GM23338 (cell line): ENCODE measurements at regions not wholly inside any gene's neighbourhood (a gene's known extent, or its start where the extent isn't known, plus 50 kb on each side); places are given as distances from the start of the nearest gene placed in this dataset.

ENCODE experiments used
- ATAC-seq: fragments of 200-7000 bp; cut with Tn5 transposase; 3 replicates; pipeline ENCODE4 v1.9.1; 2020
- DNase-seq: peaks from one replicate; pipeline ENCODE4 v3.0.0-alpha.2; 2015; ENCODE audit warnings: low spot score
- H2AFZ ChIP-seq: fragments of 200-600 bp; sonication (generic); 2 replicates; pipeline ENCODE4 v1.8.0; 2016; ENCODE audit warnings: antibody characterized with exemption, mild to moderate bottlenecking, moderate library complexity
- H3F3A ChIP-seq: fragments of 200-600 bp; sonication (generic); replicated peaks from 2 replicates; pipeline ENCODE4 v1.8.0; 2017; ENCODE audit warnings: antibody characterized with exemption, mixed run types, low read depth
- H3K27ac ChIP-seq: fragments of 200-600 bp; sonication (generic); 2 replicates; pipeline ENCODE4 v1.6.1; 2016; ENCODE audit warnings: low read depth
- H3K27me3 ChIP-seq: fragments of 200-600 bp; sonication (generic); 2 replicates; pipeline ENCODE4 v1.8.0; 2016; ENCODE audit warnings: mild to moderate bottlenecking, mixed run types, moderate library complexity; ENCODE audit not compliant: insufficient read depth
- H3K36me3 ChIP-seq: fragments of 200-600 bp; sonication (generic); 2 replicates; pipeline ENCODE4 v1.8.0; 2016; ENCODE audit warnings: mild to moderate bottlenecking; ENCODE audit not compliant: insufficient read depth
- H3K4me1 ChIP-seq: fragments of 200-600 bp; sonication (generic); 2 replicates; pipeline ENCODE4 v1.8.0; 2016; ENCODE audit warnings: mild to moderate bottlenecking, moderate library complexity; ENCODE audit not compliant: insufficient read depth
- H3K4me2 ChIP-seq: fragments of 200-600 bp; sonication (generic); 2 replicates; pipeline ENCODE4 v1.7.1; 2017; ENCODE audit warnings: mixed run types
- H3K4me3 ChIP-seq: fragments of 200-600 bp; sonication (generic); 2 replicates; pipeline ENCODE4 v1.6.1; 2016; ENCODE audit warnings: mixed run types
- H3K79me2 ChIP-seq: fragments of 200-600 bp; sonication (generic); replicated peaks from 2 replicates; pipeline ENCODE4 v1.8.0; 2017; ENCODE audit warnings: mild to moderate bottlenecking; ENCODE audit not compliant: insufficient read depth
- H3K9me2 ChIP-seq: fragments of 200-600 bp; sonication (generic); 2 replicates; pipeline ENCODE4 v1.8.0; 2017; ENCODE audit not compliant: insufficient read depth
- H4K20me1 ChIP-seq: fragments of 200-600 bp; sonication (generic); replicated peaks from 2 replicates; pipeline ENCODE4 v1.8.0; 2017; ENCODE audit warnings: mild to moderate bottlenecking; ENCODE audit not compliant: insufficient read depth
- H3K27ac Mint-ChIP-seq: 2 replicates; pipeline ENCODE4 v1.8.0; 2020; ENCODE audit warnings: inconsistent platforms, mild to moderate bottlenecking, moderate library complexity, mixed read lengths
- H3K27me3 Mint-ChIP-seq: 3 replicates; pipeline ENCODE4 v1.8.0; 2022; ENCODE audit warnings: low read depth, mild to moderate bottlenecking, moderate library complexity, mixed read lengths, inconsistent platforms; ENCODE audit not compliant: insufficient read depth, poor library complexity
- H3K36me3 Mint-ChIP-seq: 3 replicates; pipeline ENCODE4 v1.8.0; 2021; ENCODE audit warnings: low read depth, mild to moderate bottlenecking, inconsistent platforms, moderate library complexity, mixed read lengths
- H3K4me1 Mint-ChIP-seq: 3 replicates; pipeline ENCODE4 v1.8.0; 2020; ENCODE audit warnings: mild to moderate bottlenecking, inconsistent platforms, mixed read lengths
- H3K4me3 Mint-ChIP-seq: 3 replicates; pipeline ENCODE4 v1.8.0; 2021; ENCODE audit warnings: moderate library complexity, mild to moderate bottlenecking, inconsistent platforms, mixed read lengths
- H3K9me3 Mint-ChIP-seq: 3 replicates; pipeline ENCODE4 v1.8.0; 2020; ENCODE audit warnings: moderate library complexity, mild to moderate bottlenecking, inconsistent platforms, mixed read lengths
- CREB1 ChIP-seq: fragments of 250-450 bp; sonication (Bioruptor Pico); IDR thresholded peaks from 2 replicates; pipeline ENCODE4 v1.5.0; 2020; ENCODE audit warnings: low read depth, mild to moderate bottlenecking, moderate library complexity
- EZH2 ChIP-seq: fragments of 200-600 bp; sonication (generic); IDR thresholded peaks from one replicate; pipeline ENCODE4 v1.8.0; 2017; ENCODE audit warnings: antibody characterized with exemption, mild to moderate bottlenecking, low read depth; ENCODE audit not compliant: unreplicated experiment
- EZH2phosphoT487 ChIP-seq: fragments of 200-600 bp; sonication (generic); IDR thresholded peaks from one replicate; pipeline ENCODE4 v1.8.1; 2018; ENCODE audit warnings: antibody characterized with exemption; ENCODE audit not compliant: unreplicated experiment
- JUNB ChIP-seq: IDR thresholded peaks from one replicate; pipeline ENCODE4 v1.6.1; 2016; ENCODE audit warnings: antibody characterized with exemption; ENCODE audit not compliant: unreplicated experiment
- NANOG ChIP-seq: IDR thresholded peaks from 2 replicates; pipeline ENCODE4 v1.6.1; 2016; ENCODE audit warnings: antibody characterized with exemption, borderline replicate concordance
- POLR2AphosphoS5 ChIP-seq: IDR thresholded peaks from 2 replicates; pipeline ENCODE4 v1.6.1; 2016; ENCODE audit warnings: antibody characterized with exemption, low read depth
- STAT1 ChIP-seq: IDR thresholded peaks from one replicate; pipeline ENCODE4 v1.6.1; 2016; ENCODE audit warnings: antibody characterized with exemption; ENCODE audit not compliant: unreplicated experiment
- ZNF114 ChIP-seq: fragments of 250-450 bp; sonication (Bioruptor Pico); IDR thresholded peaks from 2 replicates; pipeline ENCODE4 v1.5.0; 2020; ENCODE audit warnings: mild to moderate bottlenecking, moderate library complexity
- ZNF331 ChIP-seq: fragments of 250-450 bp; sonication (Bioruptor Pico); IDR thresholded peaks from 2 replicates; pipeline ENCODE4 v1.5.0; 2020; ENCODE audit warnings: low read depth, mild to moderate bottlenecking, moderate library complexity
- TF ChIP-seq, protein P1 (sequence below): fragments of 250-450 bp; sonication (Bioruptor Pico); IDR thresholded peaks from 2 replicates; pipeline ENCODE4 v1.5.0; 2020; ENCODE audit warnings: mild to moderate bottlenecking, moderate library complexity
- TF ChIP-seq, protein P2 (sequence below), 2 experiments: fragments of 200-600 bp in 1 of 2; sonication (generic) in 1 of 2; conservative IDR thresholded peaks; 2 replicates each; pipeline versions ENCODE4 v1.5.1 to v1.6.1; 2016 to 2017; ENCODE audit warnings: antibody characterized with exemption in 2 of 2, low read depth in 2 of 2, mild to moderate bottlenecking in 2 of 2, moderate library complexity in 1 of 2
- TF ChIP-seq, protein P3 (sequence below): IDR thresholded peaks from 2 replicates; pipeline ENCODE4 v1.6.1; 2016; ENCODE audit warnings: antibody characterized with exemption
- TF ChIP-seq, protein P4 (sequence below): IDR thresholded peaks from one replicate; pipeline ENCODE4 v1.6.1; 2018; ENCODE audit warnings: antibody characterized with exemption; ENCODE audit not compliant: unreplicated experiment

DNA sequence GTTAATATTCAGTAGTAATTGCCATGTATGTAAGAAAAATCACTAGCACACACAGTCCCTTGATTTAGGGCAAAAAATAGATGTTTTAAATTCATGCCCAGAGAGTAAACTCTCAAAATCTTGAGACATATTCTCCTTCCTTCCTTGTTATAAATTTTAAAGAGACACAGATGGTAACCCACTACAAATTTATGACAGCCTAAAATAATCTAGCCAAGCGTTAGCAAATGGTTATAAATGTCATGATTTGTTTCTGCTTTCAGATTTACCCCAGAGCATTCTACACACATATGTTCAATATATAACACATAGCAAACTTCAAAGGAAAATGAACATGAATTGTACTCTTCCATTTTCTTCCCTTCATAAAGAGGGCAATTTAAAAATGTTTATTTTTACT lies 540.3 kb downstream of the TLL1 start:
- Mint-ChIP-seq H3K36me3 (no peaks in the 10 kb centered on the region), H3K4me3 (no peak overlapping the region), H3K27ac (no peak overlapping the region), H3K4me1 (no peaks in the 10 kb centered on the region), H3K9me3 (peaks cover 8% of the 10 kb centered on the region; the same call in 2 of the 3 replicates), H3K27me3 (no peaks in the 10 kb centered on the region)
- ATAC-seq (no peak), DNase-seq (no peak)
- no peak overlapping the region for H2AFZ ChIP-seq
- H3K27ac ChIP-seq = no peak overlapping the region
- no peaks in the 10 kb centered on the region for H4K20me1 ChIP-seq
- no peaks in the 10 kb centered on the region for H3K4me1 ChIP-seq
- no peaks in the 10 kb centered on the region for H3K36me3 ChIP-seq
- no peak overlapping the region for H3K4me2 ChIP-seq
- no peaks in the 10 kb centered on the region for H3K27me3 ChIP-seq
- no peaks in the 10 kb centered on the region for H3F3A ChIP-seq
- no peaks in the 10 kb centered on the region for H3K79me2 ChIP-seq
- H3K9me2 ChIP-seq = no peaks in the 10 kb centered on the region
- H3K4me3 ChIP-seq = no peak overlapping the region
- TF ChIP-seq, protein P1, sequence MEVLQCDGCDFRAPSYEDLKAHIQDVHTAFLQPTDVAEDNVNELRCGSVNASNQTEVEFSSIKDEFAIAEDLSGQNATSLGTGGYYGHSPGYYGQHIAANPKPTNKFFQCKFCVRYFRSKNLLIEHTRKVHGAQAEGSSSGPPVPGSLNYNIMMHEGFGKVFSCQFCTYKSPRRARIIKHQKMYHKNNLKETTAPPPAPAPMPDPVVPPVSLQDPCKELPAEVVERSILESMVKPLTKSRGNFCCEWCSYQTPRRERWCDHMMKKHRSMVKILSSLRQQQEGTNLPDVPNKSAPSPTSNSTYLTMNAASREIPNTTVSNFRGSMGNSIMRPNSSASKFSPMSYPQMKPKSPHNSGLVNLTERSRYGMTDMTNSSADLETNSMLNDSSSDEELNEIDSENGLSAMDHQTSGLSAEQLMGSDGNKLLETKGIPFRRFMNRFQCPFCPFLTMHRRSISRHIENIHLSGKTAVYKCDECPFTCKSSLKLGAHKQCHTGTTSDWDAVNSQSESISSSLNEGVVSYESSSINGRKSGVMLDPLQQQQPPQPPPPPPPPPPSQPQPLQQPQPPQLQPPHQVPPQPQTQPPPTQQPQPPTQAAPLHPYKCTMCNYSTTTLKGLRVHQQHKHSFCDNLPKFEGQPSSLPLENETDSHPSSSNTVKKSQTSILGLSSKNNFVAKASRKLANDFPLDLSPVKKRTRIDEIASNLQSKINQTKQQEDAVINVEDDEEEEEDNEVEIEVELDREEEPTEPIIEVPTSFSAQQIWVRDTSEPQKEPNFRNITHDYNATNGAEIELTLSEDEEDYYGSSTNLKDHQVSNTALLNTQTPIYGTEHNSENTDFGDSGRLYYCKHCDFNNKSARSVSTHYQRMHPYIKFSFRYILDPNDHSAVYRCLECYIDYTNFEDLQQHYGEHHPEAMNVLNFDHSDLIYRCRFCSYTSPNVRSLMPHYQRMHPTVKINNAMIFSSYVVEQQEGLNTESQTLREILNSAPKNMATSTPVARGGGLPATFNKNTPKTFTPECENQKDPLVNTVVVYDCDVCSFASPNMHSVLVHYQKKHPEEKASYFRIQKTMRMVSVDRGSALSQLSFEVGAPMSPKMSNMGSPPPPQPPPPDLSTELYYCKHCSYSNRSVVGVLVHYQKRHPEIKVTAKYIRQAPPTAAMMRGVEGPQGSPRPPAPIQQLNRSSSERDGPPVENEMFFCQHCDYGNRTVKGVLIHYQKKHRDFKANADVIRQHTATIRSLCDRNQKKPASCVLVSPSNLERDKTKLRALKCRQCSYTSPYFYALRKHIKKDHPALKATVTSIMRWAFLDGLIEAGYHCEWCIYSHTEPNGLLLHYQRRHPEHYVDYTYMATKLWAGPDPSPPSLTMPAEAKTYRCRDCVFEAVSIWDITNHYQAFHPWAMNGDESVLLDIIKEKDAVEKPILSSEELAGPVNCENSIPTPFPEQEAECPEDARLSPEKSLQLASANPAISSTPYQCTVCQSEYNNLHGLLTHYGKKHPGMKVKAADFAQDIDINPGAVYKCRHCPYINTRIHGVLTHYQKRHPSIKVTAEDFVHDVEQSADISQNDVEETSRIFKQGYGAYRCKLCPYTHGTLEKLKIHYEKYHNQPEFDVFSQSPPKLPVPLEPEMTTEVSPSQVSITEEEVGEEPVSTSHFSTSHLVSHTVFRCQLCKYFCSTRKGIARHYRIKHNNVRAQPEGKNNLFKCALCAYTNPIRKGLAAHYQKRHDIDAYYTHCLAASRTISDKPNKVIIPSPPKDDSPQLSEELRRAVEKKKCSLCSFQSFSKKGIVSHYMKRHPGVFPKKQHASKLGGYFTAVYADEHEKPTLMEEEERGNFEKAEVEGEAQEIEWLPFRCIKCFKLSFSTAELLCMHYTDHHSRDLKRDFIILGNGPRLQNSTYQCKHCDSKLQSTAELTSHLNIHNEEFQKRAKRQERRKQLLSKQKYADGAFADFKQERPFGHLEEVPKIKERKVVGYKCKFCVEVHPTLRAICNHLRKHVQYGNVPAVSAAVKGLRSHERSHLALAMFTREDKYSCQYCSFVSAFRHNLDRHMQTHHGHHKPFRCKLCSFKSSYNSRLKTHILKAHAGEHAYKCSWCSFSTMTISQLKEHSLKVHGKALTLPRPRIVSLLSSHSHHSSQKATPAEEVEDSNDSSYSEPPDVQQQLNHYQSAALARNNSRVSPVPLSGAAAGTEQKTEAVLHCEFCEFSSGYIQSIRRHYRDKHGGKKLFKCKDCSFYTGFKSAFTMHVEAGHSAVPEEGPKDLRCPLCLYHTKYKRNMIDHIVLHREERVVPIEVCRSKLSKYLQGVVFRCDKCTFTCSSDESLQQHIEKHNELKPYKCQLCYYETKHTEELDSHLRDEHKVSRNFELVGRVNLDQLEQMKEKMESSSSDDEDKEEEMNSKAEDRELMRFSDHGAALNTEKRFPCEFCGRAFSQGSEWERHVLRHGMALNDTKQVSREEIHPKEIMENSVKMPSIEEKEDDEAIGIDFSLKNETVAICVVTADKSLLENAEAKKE (CRISPR knock-in tag) = no peak
- TF ChIP-seq CREB1 (no peak), EZH2 (no peak), STAT1 (no peak), JUNB (no peak), ZNF331 (CRISPR knock-in tag) (no peak), EZH2phosphoT487 (no peak), ZNF114 (CRISPR knock-in tag) (no peak), NANOG (no peak), POLR2AphosphoS5 (no peak)
- TF ChIP-seq, protein P2, sequence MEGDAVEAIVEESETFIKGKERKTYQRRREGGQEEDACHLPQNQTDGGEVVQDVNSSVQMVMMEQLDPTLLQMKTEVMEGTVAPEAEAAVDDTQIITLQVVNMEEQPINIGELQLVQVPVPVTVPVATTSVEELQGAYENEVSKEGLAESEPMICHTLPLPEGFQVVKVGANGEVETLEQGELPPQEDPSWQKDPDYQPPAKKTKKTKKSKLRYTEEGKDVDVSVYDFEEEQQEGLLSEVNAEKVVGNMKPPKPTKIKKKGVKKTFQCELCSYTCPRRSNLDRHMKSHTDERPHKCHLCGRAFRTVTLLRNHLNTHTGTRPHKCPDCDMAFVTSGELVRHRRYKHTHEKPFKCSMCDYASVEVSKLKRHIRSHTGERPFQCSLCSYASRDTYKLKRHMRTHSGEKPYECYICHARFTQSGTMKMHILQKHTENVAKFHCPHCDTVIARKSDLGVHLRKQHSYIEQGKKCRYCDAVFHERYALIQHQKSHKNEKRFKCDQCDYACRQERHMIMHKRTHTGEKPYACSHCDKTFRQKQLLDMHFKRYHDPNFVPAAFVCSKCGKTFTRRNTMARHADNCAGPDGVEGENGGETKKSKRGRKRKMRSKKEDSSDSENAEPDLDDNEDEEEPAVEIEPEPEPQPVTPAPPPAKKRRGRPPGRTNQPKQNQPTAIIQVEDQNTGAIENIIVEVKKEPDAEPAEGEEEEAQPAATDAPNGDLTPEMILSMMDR (conservative IDR thresholded peaks at IDR 0.05; ENCODE audit: low read depth in 2 of 2) = no peak
- TF ChIP-seq, protein P3, sequence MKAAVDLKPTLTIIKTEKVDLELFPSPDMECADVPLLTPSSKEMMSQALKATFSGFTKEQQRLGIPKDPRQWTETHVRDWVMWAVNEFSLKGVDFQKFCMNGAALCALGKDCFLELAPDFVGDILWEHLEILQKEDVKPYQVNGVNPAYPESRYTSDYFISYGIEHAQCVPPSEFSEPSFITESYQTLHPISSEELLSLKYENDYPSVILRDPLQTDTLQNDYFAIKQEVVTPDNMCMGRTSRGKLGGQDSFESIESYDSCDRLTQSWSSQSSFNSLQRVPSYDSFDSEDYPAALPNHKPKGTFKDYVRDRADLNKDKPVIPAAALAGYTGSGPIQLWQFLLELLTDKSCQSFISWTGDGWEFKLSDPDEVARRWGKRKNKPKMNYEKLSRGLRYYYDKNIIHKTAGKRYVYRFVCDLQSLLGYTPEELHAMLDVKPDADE = no peak
- TF ChIP-seq, protein P4, sequence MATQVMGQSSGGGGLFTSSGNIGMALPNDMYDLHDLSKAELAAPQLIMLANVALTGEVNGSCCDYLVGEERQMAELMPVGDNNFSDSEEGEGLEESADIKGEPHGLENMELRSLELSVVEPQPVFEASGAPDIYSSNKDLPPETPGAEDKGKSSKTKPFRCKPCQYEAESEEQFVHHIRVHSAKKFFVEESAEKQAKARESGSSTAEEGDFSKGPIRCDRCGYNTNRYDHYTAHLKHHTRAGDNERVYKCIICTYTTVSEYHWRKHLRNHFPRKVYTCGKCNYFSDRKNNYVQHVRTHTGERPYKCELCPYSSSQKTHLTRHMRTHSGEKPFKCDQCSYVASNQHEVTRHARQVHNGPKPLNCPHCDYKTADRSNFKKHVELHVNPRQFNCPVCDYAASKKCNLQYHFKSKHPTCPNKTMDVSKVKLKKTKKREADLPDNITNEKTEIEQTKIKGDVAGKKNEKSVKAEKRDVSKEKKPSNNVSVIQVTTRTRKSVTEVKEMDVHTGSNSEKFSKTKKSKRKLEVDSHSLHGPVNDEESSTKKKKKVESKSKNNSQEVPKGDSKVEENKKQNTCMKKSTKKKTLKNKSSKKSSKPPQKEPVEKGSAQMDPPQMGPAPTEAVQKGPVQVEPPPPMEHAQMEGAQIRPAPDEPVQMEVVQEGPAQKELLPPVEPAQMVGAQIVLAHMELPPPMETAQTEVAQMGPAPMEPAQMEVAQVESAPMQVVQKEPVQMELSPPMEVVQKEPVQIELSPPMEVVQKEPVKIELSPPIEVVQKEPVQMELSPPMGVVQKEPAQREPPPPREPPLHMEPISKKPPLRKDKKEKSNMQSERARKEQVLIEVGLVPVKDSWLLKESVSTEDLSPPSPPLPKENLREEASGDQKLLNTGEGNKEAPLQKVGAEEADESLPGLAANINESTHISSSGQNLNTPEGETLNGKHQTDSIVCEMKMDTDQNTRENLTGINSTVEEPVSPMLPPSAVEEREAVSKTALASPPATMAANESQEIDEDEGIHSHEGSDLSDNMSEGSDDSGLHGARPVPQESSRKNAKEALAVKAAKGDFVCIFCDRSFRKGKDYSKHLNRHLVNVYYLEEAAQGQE = no peak
